ENCODE measurements at regions not wholly inside any gene's neighbourhood (a gene's known extent, or its start where the extent isn't known, plus 50 kb on each side); places are given as distances from the start of the nearest gene placed in this dataset.

DNA sequence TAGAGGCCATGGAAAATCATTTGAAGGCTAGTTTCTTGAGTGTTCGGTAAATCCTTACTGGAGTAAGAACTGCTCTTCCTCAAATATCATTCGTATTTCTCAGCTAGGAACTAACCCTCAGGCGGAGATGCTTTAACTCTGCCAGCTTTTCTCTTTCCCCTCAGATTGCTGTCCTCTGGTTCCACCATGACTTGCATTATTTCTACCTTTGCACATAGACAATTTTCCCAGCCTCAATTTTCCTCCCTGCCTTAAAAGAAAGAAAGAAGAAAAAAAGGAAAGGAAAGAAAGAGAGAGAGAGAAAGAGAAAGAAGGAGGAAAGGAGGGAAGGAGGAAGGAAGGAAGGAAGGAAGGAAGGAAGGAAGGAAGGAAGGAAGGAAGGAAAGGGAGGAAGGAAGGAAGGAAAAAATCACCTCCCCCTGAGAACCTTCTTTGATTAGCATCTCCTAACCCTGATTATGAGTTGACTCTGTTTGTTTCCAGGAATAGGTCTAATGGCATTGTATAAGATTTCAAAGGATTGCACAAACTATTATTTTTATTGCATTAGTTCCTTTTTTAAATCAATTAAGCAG is 123.3 kb upstream of the FAM204A start:
- DNase-seq = no peak
- Mint-ChIP-seq H3K27ac (no peak overlapping the region), H3K9me3 (no peaks in the 10 kb centered on the region), H3K36me3 (no peaks in the 10 kb centered on the region), H3K4me1 (no peaks in the 10 kb centered on the region), H3K27me3 (peaks cover 35% of the 10 kb centered on the region), H3K4me3 (no peak overlapping the region)

DNA sequence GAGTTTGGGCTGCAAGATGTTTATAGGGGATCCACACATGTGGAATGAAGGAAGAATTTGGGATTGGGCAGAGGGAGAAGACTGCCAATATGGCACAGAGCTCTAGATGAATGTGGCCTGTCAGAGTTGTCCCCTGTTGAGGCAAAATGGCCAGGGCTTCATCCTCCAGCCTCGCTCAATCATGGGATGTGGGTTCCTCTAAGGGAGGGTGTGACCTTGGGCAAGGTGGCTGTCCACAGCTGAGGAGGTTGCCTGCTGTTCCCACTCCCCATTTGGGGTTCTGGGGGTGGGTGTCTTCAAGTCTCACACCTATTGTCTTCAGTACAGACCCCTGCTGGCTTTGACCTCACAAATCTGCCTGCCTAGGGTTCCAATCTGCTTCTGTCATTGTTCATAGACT is 121.6 kb upstream of the FAM204A start:
- no peak overlapping the region for H3K27ac Mint-ChIP-seq

DNA sequence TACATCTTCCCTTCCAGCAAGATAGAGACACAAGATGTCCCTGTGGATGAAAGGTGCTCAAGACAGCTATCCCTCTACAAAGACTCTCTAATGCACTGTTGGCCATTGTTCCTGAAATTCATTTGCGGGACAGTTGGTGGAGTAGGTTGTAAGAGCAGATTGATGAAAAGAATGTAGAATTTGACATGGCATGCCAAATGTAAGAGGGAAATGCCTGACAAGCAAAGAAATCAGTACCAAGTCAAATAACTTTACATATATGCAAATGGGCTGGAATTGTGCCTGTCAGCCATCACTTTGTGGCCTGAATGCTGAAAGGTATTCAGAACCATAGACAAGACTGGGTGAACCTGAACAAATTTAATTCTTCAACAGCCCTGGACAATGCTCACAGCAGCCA is 120.3 kb upstream of the FAM204A start:
- H3K27ac Mint-ChIP-seq = no peak overlapping the region
- H3K36me3 Mint-ChIP-seq = no peaks in the 10 kb centered on the region
- H3K4me3 Mint-ChIP-seq = no peak overlapping the region
- no peaks in the 10 kb centered on the region for H3K9me3 Mint-ChIP-seq
- H3K27me3 Mint-ChIP-seq = peaks cover 41% of the 10 kb centered on the region
- H3K4me1 Mint-ChIP-seq = peaks cover 2% of the 10 kb centered on the region
- DNase-seq = no peak

More for the DNA sequence above, 121.6 kb upstream of the FAM204A start:
- H3K36me3 Mint-ChIP-seq = no peaks in the 10 kb centered on the region
- H3K27me3 Mint-ChIP-seq = peaks cover 45% of the 10 kb centered on the region
- H3K4me3 Mint-ChIP-seq = no peak overlapping the region
- DNase-seq = no peak
- no peaks in the 10 kb centered on the region for H3K9me3 Mint-ChIP-seq
- peaks cover 2% of the 10 kb centered on the region for H3K4me1 Mint-ChIP-seq

DNA sequence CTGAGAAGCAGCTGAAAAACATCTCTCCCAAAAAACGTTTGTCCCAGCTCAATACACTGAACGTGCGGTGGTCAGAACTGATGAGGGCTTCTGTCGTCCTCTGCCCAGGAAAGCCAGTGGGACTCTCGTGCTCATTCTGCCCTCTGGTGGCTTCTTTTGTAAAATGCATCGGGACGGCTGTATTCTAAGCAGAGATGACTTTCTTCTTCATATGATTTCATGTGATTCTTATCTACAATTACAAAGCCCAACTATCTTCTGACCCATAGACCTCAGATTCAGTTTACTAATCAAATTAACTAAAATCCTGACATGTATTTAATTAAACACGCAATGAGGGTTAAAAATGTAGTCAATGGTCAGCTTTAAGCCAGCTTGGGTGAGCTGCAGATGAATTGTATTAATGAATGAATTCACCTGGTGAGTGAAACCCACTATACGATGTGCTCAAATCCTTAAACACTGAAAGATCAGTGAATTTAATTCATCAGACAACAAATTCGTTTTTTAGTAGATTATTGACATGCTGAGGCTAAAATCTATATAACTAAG is 117.6 kb upstream of the FAM204A start:
- no peaks in the 10 kb centered on the region for H3K36me3 Mint-ChIP-seq
- no peaks in the 10 kb centered on the region for H3K9me3 Mint-ChIP-seq
- H3K4me3 Mint-ChIP-seq = no peak overlapping the region
- H3K27me3 Mint-ChIP-seq = peaks cover 37% of the 10 kb centered on the region
- H3K4me1 Mint-ChIP-seq = peaks cover 2% of the 10 kb centered on the region
- DNase-seq = peak; percentile 33
- H3K27ac Mint-ChIP-seq = no peak overlapping the region

DNA sequence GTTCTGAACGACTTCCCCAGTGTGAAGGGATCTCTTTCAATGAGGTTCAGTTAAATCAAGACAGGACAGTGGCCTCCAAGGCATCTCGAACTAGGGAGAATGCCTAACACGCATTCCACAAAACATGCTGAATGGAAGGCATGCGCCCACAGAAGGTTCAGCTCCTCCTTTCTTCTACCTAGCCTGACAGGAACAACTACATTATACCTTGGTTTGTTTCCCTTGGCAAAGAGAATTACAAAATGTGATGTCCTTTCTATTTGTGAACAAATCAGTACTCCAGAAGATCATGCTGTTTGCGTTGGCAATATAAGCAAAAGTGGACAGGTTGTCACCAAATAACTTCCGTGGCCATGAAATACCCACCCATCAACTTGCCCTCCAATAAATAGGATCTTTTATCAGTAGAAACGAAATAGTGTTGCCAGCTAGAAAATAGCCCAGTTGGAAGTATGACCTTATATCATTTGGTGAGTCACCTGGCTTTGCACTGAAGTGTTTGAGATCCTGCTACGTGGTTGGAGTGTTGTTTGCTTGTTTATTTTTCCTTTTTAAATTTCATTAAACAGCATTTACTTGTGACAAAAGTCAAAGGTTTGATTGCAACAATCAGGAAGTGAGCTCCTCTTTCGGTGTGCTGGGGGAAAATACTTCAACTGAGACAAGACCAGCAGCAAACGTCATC is 117.0 kb upstream of the FAM204A start:
- peaks cover 2% of the 10 kb centered on the region for H3K4me1 Mint-ChIP-seq
- H3K36me3 Mint-ChIP-seq = no peaks in the 10 kb centered on the region
- no peak overlapping the region for H3K27ac Mint-ChIP-seq
- DNase-seq = no peak
- peaks cover 31% of the 10 kb centered on the region for H3K27me3 Mint-ChIP-seq
- H3K9me3 Mint-ChIP-seq = no peaks in the 10 kb centered on the region
- H3K4me3 Mint-ChIP-seq = no peak overlapping the region

DNA sequence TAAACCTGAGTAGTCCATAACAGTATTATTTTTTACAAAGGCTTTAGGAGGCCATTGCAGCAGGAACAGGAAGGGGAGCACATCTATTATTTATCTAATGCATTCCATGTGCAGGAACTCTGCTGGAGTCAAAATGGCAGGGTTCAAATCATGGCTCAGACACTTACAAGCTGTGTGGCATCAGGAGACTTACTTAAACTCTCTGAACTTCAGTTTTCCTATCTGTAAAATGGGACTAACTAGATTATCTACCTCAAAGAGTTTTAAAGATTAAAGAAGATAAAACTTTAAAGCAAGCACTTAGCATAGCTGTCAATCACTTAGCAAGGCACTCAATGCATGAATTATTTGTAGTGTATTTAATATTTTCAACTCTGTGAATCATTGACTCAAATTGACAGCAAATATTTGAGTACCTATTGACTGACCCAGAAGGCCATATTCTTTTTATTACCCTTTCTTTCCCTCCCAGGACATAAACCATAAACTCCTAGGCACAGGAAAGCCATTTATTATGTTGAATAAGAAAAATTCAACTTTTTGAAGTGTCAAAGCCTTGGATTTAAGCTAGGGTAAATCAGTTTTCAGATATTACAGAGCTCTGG is 115.8 kb upstream of the FAM204A start:
- no peaks in the 10 kb centered on the region for H3K9me3 Mint-ChIP-seq
- peaks cover 2% of the 10 kb centered on the region for H3K4me1 Mint-ChIP-seq
- DNase-seq = no peak
- H3K27me3 Mint-ChIP-seq = peaks cover 25% of the 10 kb centered on the region
- no peaks in the 10 kb centered on the region for H3K36me3 Mint-ChIP-seq
- no peak overlapping the region for H3K4me3 Mint-ChIP-seq
- H3K27ac Mint-ChIP-seq = no peak overlapping the region

DNA sequence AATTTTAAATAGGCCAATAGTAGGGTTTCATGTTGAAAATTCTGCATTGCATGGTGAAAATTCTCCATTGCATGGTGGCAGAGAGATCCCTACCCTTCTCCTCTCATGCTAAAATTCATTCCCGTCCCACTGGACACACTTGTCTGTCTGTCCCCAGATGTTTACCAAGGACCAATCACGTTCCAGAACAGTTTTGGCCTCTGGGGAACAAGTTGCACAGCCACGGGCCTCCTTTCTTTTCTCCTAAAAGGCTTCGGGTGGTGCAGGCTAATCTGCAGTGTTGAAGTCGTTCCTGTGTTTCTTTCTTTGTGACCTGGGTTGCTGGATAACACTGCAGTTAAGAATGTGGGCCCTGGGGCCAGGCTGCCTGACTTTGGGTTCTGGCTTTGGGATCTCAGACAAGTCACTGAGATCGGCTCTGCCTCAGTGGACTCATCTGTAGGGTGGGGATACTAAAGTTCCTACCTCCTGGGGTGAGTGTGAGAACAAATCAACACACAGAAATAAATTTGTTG is 113.1 kb upstream of the FAM204A start:
- peaks cover 6% of the 10 kb centered on the region for H3K9me3 Mint-ChIP-seq
- H3K4me3 Mint-ChIP-seq = no peak overlapping the region
- no peak overlapping the region for H3K27ac Mint-ChIP-seq
- peaks cover 20% of the 10 kb centered on the region for H3K27me3 Mint-ChIP-seq
- H3K4me1 Mint-ChIP-seq = peaks cover 2% of the 10 kb centered on the region
- DNase-seq = no peak
- H3K36me3 Mint-ChIP-seq = no peaks in the 10 kb centered on the region

DNA sequence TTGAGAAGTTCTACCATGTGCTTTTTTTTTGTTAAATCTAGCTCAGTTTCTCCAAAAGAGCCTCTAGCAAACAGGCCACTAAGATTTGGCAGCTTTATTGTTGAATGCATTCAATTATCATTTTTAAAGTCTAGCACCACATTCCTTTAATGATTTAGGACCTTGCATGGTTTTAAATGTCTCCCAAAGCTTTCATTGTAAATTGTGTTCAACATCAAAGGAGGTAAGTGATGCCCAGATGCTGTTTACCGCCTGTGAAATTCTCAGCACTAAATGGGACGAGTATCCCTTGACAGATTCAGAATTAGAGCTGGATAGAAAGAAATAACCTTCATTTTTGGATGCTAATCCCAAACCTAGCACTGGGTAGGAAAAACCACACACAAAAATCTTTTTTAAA is 112.1 kb upstream of the FAM204A start:
- H3K36me3 Mint-ChIP-seq = no peaks in the 10 kb centered on the region
- H3K27ac Mint-ChIP-seq = no peak overlapping the region
- H3K4me3 Mint-ChIP-seq = no peak overlapping the region
- H3K9me3 Mint-ChIP-seq = peaks cover 6% of the 10 kb centered on the region
- no peaks in the 10 kb centered on the region for H3K4me1 Mint-ChIP-seq
- DNase-seq = no peak
- peaks cover 21% of the 10 kb centered on the region for H3K27me3 Mint-ChIP-seq

DNA sequence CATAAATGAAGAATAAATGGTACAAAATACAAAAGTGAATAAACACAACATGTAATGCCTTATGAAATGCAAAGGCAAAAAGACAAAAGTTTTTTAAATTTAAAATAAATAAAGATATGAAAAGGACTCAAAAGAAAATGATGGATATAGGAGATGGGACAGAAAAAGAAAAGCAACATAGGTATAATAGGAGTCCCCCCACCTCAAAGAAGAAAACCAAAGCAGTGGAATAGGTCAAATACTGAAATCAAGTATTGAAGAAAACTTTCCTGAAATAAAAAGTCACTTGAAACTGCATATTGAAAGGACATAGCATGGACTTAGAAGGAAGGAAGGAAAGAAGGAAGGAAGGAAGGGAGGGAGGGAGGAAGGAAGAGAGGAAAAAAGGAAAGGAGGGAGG is 110.0 kb upstream of the FAM204A start:
- no peak overlapping the region for H3K27ac Mint-ChIP-seq
- no peaks in the 10 kb centered on the region for H3K36me3 Mint-ChIP-seq
- peaks cover 34% of the 10 kb centered on the region for H3K27me3 Mint-ChIP-seq

DNA sequence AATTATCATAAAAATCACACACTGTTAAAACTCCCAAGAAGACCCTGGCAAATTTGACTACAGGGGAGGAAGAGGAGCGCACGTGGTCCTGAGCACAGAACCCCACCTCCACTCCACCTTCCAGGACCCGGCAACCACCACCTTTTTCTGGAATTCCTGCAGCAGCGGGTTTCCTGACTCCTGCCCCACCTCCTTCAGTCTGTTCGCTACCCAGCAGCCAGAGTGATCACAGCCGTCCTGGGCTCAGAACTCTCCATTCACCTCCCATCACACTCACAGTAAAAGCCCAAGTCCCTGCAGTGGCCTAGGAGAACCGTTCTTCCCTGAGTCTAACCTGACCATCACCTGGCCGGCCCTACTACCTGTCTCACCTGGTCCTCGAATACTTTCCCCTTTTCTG is 107.4 kb upstream of the FAM204A start:
- Mint-ChIP-seq H3K27me3 (peaks cover 40% of the 10 kb centered on the region), H3K4me3 (no peak overlapping the region), H3K4me1 (no peaks in the 10 kb centered on the region), H3K36me3 (no peaks in the 10 kb centered on the region), H3K27ac (no peak overlapping the region), H3K9me3 (peaks cover 6% of the 10 kb centered on the region)
- no peak for DNase-seq

More for the DNA sequence above, 110.0 kb upstream of the FAM204A start:
- peaks cover 6% of the 10 kb centered on the region for H3K9me3 Mint-ChIP-seq
- H3K4me3 Mint-ChIP-seq = no peak overlapping the region
- DNase-seq = no peak
- H3K4me1 Mint-ChIP-seq = no peaks in the 10 kb centered on the region

DNA sequence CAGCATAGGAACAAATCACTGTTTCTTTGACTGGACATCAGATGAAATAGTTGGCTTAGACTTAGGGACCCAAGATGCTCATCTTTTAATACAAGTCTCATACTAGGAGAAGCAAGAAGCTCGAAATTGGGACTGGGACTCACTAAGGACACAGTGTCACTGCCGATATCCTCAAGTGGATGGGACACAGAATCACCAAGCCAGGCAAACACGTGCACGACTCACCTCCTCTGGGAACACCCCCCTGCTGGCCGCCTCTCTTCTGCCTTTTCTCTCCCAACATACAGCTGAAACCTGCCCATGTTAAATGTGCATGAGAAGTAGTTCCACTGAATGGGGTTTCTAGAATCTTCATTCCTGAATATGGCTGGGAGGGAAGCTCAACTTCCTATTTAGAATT is 106.6 kb upstream of the FAM204A start:
- H3K36me3 Mint-ChIP-seq = no peaks in the 10 kb centered on the region
- H3K27ac Mint-ChIP-seq = no peak overlapping the region
- H3K4me3 Mint-ChIP-seq = no peak overlapping the region
- DNase-seq = no peak
- H3K9me3 Mint-ChIP-seq = peaks cover 6% of the 10 kb centered on the region
- peaks cover 40% of the 10 kb centered on the region for H3K27me3 Mint-ChIP-seq
- H3K4me1 Mint-ChIP-seq = no peaks in the 10 kb centered on the region

DNA sequence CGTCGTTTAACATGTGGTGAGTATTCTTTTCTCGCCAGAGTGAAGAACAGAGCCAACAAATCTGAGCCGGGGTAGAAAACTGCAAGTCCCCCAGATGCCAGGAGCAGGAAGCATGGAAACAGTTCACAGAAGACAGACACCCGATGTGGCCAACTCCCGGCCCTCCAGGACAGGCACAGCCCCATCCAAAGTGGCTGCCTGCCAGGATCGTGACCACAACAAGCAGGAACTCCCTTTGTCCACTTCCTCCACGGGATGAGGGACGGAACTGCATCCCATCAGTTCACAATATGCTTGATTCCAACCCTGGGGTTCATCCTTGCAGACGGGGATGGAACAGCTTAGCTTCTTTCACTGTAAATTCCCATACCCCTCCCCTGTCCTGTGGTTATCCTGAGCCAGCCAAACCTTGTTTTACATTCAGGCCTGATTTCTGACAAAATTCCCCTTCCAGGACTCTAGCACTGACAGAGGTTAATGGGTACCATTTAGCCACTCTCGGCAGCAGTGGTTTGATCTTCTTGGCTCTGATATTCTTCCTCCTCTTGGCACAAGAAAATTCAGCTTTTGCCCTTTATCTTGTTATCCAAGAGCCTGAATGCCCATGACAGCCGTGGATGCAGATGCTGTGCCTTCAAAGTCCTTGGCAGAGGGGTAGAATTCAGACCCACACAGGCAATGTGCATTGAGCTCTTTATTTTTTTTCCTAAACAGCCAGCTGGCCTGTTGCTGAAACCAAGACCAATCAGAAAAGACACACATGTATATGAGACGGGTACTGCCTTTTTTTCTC is 105.5 kb upstream of the FAM204A start:
- Mint-ChIP-seq H3K27me3 (peaks cover 40% of the 10 kb centered on the region), H3K27ac (no peak overlapping the region), H3K4me3 (no peak overlapping the region), H3K36me3 (no peaks in the 10 kb centered on the region), H3K4me1 (no peaks in the 10 kb centered on the region), H3K9me3 (peaks cover 6% of the 10 kb centered on the region)
- no peak for DNase-seq

DNA sequence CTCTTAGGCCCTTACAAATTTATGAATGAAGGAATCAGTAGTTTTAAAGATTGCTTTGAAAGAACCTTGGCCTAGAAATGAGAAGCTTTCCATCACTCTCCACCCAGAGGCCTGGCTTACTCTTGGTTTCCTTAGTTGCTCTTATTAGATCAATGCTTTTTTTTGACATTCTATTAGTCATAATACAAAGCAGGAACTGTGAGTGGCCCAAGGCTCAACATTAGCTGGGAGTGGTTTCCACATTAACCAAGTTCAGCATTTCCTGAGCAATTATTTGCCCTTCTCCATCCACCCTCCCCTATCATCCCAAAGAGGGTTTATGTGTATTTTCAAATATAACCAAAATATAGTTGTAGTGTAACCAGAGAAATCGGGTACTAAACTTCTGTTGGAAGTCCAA is 103.4 kb upstream of the FAM204A start:
- Mint-ChIP-seq H3K36me3 (no peaks in the 10 kb centered on the region), H3K4me1 (no peaks in the 10 kb centered on the region)

DNA sequence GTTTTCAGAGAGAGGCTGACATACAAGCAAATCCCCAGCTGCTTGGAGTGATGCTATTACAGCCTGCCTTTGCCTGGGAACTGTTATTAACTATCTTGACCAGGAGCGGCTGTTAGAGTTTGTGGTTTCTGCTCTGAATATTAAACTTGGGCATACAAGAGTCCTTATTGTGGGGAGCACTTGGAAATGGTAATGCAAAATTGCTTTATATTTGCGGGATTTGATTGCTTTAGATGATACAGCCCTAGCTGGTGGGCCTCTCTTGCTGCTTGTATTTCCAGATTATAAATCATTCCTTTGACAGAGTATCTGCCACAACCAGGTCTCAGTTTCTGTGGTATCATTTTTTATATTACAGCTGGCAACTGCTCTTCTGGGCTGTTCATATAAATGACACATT is 101.9 kb upstream of the FAM204A start:
- H3K4me1 Mint-ChIP-seq = no peaks in the 10 kb centered on the region
- no peak for DNase-seq
- H3K27ac Mint-ChIP-seq = no peak overlapping the region
- H3K36me3 Mint-ChIP-seq = no peaks in the 10 kb centered on the region
- peaks cover 38% of the 10 kb centered on the region for H3K27me3 Mint-ChIP-seq
- no peaks in the 10 kb centered on the region for H3K9me3 Mint-ChIP-seq
- no peak overlapping the region for H3K4me3 Mint-ChIP-seq

More for the DNA sequence above, 103.4 kb upstream of the FAM204A start:
- peaks cover 40% of the 10 kb centered on the region for H3K27me3 Mint-ChIP-seq
- H3K9me3 Mint-ChIP-seq = no peaks in the 10 kb centered on the region
- H3K27ac Mint-ChIP-seq = no peak overlapping the region
- DNase-seq = no peak
- H3K4me3 Mint-ChIP-seq = no peak overlapping the region

DNA sequence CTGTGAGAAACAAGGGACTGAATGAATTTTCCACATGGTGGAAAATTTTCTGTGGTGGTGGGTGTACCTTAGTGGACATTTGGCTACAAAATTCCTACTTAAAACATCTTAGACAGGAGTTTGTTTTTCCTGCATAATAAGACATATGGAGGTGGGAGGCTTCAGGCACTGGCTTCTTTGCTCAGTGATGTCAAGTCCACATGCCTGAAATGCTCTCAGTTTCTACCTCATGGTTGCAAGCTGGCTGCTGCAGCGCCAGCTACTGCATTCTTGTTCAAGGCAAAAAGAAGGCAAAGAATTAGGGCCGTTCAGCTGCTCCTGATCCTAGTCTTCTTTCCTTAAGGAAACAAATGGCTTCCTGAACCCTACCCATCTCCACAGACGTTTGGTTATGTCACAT is 99.9 kb upstream of the FAM204A start:
- Mint-ChIP-seq H3K27me3 (peaks cover 21% of the 10 kb centered on the region), H3K4me1 (no peaks in the 10 kb centered on the region)

More for the DNA sequence above, 99.9 kb upstream of the FAM204A start:
- no peak overlapping the region for H3K4me3 Mint-ChIP-seq
- DNase-seq = no peak
- no peak overlapping the region for H3K27ac Mint-ChIP-seq
- H3K9me3 Mint-ChIP-seq = no peaks in the 10 kb centered on the region
- H3K36me3 Mint-ChIP-seq = no peaks in the 10 kb centered on the region
